GM19023 (cell line): ENCODE measurements at regions not wholly inside any gene's neighbourhood (a gene's known extent, or its start where the extent isn't known, plus 50 kb on each side); places are given as distances from the start of the nearest gene placed in this dataset.
A peak's percentile ranks its signal among the peaks of the same experiment; 100 is the strongest.

Experiments
- ATAC-seq: cut with Tn5 transposase; IDR thresholded peaks from one replicate; pipeline ENCODE4 v1.9.1; 2021; ENCODE audit warnings: mild to moderate bottlenecking, moderate library complexity; ENCODE audit not compliant: unreplicated experiment

DNA sequence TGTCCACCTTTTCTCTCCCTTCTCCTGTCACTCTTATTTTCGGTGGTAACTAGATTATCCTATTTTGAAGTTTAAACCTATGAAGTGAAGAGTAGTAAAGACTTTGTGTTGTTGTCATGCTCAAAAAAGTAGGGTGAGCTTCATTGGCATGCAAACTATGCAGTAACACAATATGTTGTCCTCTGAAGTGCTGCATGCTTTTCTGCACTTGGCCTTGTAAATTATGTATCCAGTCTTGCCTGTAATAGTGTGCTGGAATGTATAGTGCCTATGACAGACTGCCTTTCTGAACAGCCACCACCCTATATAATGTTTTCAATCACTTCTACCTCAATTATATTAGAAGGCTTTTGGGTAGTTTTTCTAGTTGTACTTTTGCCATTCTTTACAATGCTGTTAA lies 1198.2 kb upstream of the PCDH20 start:
- no peak for ATAC-seq

DNA sequence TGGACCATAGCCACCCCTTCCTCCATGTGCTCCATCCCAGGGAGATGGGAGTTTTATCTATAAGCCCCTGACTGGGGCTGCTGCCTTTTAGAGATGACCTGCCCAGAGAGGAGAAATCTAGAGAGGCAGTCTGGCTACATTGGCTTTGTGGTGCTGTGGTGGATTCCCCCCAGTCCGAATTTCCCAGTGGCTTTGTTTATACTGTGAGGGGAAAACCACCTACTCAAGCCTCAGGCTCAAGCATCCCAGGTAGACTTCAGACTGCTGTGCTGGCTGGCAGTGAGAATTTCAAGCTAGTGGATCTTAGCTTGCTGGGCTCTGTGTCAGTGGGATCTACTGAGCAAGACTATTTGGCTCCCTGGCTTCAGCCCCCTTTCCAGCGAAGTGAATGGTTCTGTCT lies 1195.7 kb upstream of the PCDH20 start:
- no peak for ATAC-seq

DNA sequence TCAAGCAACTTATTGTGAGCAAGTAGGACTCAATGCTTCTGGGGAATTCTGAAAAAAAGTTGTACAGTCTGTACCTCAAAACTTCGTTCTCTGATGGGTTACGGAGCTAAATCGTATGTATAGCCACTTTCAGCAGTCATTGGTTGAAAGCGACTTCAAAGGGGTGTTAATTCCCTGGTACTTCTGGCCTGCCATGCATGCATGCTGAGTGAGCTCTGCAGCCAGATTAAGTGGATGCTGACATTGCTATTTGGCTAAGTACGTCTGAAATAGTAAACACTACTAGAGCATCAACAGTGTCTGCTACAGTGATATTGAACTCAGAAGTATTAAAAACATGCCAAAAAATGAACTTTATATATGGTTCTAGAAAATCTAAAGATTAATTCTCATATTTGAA lies 1183.1 kb upstream of the PCDH20 start:
- no peak for ATAC-seq

DNA sequence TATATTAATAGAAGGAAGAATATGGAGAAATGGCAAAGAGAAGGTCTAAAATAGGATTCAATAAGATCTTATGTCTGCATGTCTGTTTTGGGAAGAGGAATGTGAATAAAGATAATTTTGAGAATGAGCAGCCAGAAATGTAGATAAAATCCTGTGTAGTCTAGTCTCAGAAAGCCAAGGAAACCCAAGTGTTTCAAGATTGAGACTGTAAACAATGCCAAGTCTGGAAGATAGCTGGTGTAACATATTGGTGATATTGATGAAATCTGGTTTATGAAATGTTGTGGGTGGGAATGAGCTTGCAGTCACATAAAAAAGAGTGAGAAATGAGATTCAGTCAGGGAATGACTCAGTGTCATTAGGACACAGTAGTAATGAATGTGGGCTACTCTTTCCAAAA lies 1180.3 kb upstream of the PCDH20 start:
- ATAC-seq = no peak

DNA sequence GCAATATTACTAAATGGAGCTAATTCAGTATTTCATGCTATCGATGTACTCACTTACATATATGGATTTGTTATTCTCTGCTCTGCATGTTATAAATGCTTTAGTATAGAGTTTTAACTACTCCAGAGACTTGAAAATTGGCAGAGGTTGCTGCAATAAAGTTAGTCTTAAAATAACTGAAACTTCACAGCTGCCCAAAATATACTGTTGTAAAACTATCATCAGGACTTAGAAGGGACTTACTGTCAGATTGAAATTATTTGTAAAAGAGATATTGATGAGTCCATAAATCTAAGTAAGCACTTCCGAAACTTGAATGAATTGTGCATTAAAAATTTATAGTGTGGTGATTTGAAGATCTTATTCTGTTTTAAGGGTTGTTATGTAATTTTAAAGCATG lies 1178.2 kb upstream of the PCDH20 start:
- no peak for ATAC-seq

DNA sequence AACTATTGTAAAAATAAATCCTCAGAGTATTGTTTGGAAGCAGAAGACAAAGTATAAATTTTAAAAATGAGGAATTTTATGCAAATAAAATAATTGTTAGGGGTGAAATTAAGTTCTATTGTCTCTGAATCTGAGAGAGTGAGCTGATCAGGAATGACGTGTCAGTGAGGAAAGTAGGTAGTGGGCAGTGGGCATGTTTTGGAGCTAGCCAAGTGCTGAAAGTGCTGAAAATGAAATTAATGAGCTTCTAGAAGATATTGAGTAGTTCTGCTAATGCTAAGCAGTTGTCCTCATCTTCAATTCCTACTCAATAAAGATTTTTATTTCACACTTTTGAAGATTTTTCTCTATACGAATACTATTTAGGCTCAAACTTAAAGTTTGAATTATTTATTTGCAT lies 1167.8 kb upstream of the PCDH20 start:
- ATAC-seq = no peak

DNA sequence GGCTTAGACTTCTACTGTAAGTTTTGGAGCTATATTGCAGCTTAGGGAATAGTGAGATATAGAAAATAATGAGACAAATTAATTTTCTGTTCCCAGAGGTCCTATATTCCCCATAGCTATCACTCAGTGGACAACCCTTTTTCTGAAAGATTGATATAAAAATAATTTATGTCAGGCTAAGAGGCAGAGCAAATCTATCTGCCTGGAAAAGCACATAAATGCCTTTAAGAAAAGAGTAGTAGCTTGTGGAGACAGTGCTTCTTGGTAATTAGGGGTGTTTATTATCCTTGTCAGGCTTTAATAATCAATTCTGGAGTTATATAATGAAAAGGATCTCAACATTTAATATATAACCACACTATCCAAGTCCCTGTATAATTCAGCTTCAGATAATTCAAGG lies 1162.8 kb upstream of the PCDH20 start:
- ATAC-seq = no peak

DNA sequence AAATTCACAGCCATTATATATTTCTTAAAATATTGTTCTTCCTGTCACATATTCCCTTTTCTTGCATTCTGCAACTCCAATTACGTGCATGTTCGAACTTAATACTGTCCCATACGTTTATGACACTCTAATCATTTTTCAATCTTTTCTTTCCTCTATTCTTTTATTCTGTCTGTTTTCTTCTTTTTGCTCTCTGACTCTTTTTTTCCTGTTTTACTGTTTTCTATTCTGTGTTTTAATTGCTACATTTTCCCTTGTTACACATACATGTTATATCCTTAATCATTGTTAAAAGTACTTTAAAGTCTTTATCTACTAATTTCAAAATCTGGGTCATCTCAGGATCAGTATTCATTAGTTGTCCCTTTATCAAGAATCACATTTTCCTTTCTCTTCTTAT lies 1149.1 kb upstream of the PCDH20 start:
- ATAC-seq = no peak

DNA sequence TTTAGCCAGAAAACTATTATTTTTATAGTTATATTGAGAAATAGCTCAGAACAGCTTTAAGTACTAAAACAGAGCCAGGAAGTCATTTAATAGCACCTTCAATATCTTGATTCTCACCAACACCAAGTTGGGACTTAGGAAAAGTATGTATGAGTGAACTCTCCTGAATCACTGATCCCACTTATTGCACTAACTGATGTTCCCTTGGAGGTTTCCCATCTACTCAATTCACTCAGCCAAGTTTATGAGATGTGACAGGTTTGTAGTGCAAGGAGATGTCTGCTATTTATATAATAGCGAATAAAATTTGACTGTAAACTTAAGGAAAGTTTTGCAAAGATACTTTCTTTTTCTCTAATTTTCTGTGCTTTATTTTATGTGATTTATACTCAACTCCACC lies 1147.6 kb upstream of the PCDH20 start:
- no peak for ATAC-seq

DNA sequence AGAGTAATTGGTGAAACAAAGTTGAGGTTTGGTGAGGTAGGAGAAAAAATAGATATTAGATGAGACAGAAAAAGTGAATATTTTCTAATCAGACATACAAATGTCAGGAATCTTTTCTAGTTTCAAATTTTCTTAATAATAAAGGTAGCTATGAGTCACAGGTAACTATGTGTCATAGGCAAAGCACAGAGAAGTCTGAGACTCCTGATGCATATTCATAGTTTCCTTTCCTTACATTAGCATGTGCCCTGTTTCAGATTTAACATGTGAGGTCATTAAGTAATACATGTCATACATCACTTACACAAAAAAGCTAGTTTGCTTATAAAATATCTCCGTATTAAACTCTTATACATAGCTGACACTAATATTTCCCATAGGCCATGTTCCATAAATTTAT lies 1141.3 kb upstream of the PCDH20 start:
- no peak for ATAC-seq

DNA sequence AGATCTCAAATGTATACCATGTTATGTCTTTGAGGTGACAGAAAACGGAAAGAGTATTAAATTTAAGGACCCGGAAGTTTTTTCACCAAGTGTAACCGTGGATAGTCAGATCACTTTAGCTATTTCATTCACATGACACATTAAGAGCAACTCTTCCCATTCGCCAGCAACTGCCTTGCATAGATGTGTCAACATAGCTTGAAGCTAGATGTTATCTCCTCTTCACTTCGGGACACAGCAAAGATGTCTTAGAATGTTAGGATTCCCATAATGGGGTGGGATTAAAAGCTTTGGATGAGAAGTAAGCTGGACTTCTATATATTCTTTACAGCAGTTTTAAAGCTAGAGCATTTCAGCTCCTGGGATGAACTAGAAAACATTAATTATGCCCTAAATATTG lies 1135.9 kb upstream of the PCDH20 start:
- ATAC-seq = no peak

DNA sequence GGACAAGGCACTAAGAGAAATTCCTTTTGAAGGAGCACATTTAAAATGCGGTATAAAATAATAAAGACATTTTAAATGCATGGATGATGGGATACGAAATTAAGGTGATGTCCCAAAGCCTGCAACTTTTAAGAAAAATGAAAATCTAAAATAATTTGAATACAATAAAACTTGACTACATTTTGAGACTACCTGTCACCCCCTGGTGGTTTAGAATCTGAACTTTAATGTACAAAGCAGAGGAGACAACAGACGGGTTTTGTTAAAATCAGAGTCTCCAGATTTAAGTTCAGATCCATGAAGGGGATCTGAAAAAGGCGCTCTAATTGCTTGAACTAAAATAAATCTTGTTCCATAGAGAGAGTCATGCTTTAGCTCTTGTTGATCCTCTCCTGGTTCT lies 1129.3 kb upstream of the PCDH20 start:
- no peak for ATAC-seq

DNA sequence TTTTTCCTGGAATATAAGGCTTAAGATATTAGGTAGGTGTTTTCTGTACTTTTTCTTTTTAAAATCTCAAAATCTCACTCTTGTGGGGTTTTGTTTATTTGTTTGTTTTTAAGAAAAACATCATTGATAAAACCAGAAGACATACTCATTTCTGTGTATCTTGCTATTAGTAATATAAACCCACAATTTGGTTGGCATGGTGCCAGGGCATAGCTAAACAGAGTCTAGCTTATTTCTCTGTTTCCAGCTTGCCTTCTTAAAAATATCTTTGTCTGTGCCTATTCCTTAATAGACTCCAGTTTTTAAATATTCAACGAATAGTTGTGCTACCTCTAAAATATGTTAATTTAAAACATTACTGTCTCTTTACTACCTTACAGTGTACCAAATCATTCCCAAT lies 1121.9 kb upstream of the PCDH20 start:
- ATAC-seq = no peak

DNA sequence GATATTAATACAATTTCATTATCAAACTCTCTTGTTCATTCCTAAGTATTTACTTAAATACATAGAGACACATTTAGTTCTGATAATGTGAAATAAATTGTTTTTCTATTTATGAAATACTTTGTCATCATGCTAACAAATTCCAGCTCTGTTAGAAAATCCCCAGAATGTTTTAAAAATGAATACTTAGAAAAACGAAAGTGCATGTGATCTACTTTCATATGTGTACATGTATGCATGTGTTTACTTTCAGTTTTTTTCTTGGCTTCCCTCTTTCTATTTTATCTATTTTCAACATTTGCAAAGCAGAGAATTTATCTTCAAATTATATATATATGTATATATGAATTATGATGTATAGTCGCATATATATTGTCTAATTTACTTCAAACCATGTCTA lies 1110.0 kb upstream of the PCDH20 start:
- ATAC-seq = no peak

DNA sequence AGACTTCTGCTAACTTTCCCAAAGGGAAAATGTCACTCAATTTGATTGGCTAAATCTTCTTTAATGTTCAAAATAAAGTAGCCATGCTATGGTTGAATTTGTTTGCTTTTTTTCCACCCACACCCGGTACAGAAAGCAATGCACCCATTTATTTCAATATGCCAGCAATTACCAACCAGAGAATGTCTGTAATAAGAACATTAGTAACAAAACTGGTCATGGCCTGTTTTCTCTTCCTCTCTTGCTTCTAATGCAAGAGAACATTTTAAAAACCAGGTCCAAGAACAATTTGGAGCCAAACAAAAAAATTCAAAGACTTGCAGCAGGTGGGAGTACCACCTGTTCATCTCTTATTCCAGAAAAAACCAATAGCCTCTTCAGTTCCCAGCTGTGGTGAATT lies 1108.8 kb upstream of the PCDH20 start:
- ATAC-seq = peak; percentile 40

DNA sequence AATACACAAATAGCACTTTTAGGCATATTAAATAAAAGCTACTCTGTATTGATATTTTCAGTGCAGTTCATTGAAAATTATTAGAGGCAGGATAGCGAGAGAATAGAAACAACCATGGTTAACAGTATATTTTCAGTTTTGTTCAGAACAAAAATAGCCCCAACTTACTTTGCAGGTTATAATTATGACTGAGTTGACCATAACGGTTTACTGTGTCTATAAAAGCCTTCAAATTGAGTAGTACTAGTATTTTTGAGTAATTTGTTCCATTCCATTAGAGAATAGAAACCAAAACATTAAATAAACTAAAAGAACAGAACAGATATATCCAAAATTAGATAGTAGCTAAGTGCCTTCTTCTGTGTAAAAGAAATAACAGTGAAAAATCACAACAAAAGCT lies 1108.4 kb upstream of the PCDH20 start:
- ATAC-seq = peak; percentile 72

DNA sequence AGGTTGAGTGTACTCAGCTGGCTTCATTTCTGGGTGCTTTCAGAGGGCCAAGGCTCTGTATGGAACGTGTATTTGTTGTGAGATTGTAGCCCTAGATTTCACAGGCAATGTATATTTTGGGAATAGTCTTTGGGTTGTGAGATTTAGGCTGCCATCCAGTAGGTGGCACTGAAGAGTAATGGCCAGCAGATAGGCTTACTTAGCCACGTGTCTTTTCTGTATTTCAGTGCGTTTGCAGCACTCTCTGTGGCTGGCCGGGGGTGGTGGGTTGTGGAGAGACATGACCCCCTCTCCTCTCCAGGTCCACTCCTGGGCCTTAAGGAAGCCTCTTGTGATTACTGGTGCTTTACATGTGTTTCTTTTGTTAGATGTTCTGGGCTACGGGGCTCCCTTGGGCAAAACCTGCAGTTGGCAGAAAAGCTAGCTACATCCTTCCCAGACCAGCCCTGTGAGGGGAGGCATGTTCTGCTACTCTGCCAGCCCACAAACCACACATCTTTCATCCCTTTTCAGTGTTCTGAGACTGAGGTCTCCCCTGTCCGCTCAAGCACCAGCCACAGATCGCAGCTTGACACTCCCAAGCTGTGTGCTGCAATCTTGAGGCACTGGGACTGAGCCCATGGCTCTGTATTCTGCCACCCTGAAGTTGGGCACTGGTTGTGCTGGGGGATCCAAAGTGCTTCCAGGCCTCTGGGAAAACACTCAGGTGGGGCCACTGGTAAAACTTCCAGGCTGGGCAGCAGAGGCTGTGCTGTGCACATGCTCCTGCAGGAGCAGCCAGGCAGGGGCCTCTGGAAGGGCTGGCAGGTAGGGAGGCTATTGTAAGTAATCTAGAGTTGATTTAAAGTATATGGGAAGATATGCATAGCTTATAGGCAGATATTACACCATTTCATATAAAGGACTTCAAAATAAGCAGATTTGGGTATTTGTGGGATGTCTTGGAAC lies 1096.8 kb upstream of the PCDH20 start:
- ATAC-seq = peak; percentile 94

DNA sequence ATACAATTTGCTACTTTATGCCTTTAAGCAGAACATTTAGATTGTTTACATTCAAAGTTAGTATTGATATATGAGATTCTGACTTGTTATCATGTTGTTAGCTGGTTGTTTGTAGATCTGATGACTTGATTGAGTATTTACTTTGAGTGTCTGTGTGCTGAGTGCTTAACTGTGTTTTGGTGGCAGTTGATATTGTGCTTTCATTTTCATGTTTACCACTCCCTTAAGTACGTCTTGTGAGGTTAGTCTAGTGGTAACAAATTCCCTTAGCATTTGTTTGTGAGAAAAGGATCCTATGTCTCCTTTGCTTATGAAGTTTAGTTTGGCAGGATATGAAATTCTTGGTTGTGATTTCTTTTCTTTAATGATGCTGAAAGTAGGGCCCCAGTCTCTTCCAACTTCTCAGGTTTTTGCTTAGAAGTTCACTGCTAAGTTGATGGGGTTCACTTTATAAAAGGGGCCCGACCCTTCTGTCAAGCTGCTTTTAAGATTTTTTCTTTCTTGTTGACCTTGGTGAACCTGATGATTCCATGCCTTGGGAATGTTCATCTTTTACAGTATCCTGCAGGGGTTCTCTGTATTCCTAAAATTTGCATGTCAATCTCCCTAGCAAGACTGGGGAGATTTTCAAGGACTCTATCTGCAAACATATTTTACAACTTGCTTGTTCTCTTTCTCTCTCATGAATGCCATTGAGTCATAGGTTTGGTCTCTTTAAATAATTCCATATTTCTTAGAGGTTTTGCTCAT lies 1095.4 kb upstream of the PCDH20 start:
- ATAC-seq = peak; percentile 29

DNA sequence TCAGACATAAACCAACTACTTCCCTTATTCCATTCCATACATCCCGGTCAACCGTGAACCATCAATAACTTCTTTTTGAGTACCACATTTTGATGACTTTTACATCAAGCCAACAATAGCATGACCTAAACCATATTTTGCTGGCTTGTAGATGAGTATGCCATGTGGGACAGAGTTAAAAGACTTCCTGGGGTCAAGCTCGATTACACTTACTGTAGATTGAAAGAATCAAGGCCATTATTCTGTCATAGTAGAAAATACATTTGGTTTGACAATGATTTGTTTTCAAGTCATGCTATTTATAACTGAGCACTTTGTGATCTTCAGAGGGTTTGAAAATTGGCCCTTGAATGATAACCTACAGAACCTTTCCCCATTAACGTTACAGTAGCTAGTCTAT lies 1086.9 kb upstream of the PCDH20 start:
- ATAC-seq = no peak

DNA sequence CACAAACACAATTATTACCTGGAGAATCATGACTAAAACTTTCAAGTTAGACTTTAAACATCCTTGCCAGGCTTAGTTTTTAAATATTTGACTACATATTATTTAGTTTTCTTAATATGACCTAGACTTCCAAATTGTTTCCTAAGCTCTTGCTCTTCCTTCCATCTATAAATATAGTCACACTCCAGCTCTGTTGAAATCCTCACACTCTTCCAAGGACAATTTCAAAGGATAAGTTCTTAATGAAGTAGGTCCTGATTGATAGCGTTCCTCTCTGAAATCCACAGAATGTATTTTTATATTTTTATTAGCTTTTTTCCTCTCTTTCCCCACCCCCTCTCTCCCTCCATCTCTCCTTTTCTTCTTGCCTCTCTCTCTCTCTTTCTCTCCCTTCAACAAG lies 1074.1 kb upstream of the PCDH20 start:
- ATAC-seq = no peak

DNA sequence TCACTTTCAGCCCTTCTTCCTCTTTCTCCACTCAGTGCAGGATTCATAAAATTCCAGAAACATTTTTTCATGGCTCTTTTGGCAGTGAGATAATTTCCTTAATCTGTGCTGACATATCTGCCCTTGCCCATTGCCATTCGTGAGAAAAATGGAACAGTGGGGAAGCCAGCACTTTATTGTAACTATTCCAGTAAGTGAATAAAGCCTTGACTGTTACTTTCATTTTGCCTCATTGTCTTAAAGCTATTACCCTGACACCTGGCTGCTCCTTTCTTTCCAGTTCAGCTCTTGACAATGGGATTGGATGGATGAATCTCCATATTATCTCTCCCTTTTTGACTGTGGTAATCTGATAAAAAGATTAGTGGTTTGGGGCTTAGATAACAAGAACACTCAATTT lies 1068.1 kb upstream of the PCDH20 start:
- no peak for ATAC-seq

DNA sequence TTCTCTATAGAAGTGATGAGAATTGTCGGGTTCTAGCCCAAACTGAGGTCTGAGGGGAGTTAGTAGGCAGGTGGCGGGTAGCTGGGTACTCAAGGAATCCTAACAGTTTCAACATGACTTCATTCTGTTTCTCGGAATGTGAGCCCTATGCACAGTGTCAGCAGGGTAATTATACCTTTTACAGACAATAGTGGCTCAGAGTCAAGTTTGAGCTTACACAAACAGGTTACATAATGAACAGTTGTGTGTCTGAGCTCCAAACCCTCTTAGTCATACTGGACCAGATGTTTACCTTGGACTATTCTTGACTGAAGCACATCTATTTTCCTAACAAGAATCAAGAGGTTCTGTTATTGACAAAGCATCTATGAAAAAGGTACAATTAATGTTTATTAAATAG lies 1066.7 kb upstream of the PCDH20 start:
- no peak for ATAC-seq

DNA sequence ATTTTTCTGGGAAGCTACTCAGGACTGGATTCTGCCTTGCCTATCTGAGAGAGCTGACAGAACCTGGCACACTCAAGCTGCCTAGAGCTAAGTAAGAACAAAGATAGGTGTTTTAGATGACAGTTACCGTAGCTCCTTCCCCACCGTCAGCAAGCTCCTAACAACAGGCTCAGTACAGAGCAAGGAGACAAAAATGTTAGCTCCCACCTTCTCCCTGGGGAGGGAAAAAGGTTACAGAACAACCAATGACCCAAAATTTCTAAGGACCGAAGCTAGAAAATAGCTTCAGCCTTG lies 1058.2 kb upstream of the PCDH20 start:
- no peak for ATAC-seq
